K562 (cell line): ENCODE measurements at regions not wholly inside any gene's neighbourhood (a gene's known extent, or its start where the extent isn't known, plus 50 kb on each side); places are given as distances from the start of the nearest gene placed in this dataset.

ENCODE experiments used
- ZKSCAN8 ChIP-seq: fragments of 200-800 bp; sonication (Bioruptor generic); IDR thresholded peaks from 2 replicates; pipeline ENCODE4 v1.6.1; 2016; ENCODE audit warnings: missing genetic modification characterization, missing compliant biosample characterization
- TF ChIP-seq, protein P1 (sequence below): fragments of 250-450 bp; sonication (Bioruptor Pico); IDR thresholded peaks from 2 replicates; pipeline ENCODE4 v1.4.0; 2020; ENCODE audit warnings: mild to moderate bottlenecking, moderate library complexity
- TF ChIP-seq, protein P2 (sequence below), 2 experiments: fragments of 450-650 bp; IDR thresholded peaks; 2 replicates each; pipeline ENCODE4 v1.6.1; 2016
- TF ChIP-seq, protein P3 (sequence below), 2 experiments: IDR thresholded peaks in 1 of 2; conservative IDR thresholded peaks in 1 of 2; 2 replicates each; pipeline ENCODE4 v1.6.1; 2016; ENCODE audit warnings: low read depth in 2 of 2, mild to moderate bottlenecking in 1 of 2, missing compliant biosample characterization in 1 of 2, missing genetic modification characterization in 1 of 2, moderate library complexity in 1 of 2
- TF ChIP-seq, protein P4 (sequence below): IDR thresholded peaks from 2 replicates; pipeline ENCODE4 v1.6.1; 2011; ENCODE audit warnings: borderline replicate concordance, low read depth, mild to moderate bottlenecking, moderate library complexity, low read length; ENCODE audit not compliant: insufficient read depth, poor library complexity, severe bottlenecking

GRCh38 chr2:234665304-234665703, 168.4 kb upstream of the ARL4C start (continued):
- TF ChIP-seq, protein P1, sequence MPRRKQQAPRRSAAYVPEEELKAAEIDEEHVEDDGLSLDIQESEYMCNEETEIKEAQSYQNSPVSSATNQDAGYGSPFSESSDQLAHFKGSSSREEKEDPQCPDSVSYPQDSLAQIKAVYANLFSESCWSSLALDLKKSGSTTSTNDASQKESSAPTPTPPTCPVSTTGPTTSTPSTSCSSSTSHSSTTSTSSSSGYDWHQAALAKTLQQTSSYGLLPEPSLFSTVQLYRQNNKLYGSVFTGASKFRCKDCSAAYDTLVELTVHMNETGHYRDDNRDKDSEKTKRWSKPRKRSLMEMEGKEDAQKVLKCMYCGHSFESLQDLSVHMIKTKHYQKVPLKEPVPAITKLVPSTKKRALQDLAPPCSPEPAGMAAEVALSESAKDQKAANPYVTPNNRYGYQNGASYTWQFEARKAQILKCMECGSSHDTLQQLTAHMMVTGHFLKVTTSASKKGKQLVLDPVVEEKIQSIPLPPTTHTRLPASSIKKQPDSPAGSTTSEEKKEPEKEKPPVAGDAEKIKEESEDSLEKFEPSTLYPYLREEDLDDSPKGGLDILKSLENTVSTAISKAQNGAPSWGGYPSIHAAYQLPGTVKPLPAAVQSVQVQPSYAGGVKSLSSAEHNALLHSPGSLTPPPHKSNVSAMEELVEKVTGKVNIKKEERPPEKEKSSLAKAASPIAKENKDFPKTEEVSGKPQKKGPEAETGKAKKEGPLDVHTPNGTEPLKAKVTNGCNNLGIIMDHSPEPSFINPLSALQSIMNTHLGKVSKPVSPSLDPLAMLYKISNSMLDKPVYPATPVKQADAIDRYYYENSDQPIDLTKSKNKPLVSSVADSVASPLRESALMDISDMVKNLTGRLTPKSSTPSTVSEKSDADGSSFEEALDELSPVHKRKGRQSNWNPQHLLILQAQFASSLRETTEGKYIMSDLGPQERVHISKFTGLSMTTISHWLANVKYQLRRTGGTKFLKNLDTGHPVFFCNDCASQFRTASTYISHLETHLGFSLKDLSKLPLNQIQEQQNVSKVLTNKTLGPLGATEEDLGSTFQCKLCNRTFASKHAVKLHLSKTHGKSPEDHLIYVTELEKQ (CRISPR knock-in tag), result no peak
- TF ChIP-seq ZKSCAN8 (CRISPR knock-in tag), result no peak
- TF ChIP-seq, protein P2, sequence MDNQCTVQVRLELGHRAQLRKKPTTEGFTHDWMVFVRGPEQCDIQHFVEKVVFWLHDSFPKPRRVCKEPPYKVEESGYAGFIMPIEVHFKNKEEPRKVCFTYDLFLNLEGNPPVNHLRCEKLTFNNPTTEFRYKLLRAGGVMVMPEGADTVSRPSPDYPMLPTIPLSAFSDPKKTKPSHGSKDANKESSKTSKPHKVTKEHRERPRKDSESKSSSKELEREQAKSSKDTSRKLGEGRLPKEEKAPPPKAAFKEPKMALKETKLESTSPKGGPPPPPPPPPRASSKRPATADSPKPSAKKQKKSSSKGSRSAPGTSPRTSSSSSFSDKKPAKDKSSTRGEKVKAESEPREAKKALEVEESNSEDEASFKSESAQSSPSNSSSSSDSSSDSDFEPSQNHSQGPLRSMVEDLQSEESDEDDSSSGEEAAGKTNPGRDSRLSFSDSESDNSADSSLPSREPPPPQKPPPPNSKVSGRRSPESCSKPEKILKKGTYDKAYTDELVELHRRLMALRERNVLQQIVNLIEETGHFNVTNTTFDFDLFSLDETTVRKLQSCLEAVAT (IDR thresholded peaks at IDR 0.05), result no peak
- TF ChIP-seq, protein P3, sequence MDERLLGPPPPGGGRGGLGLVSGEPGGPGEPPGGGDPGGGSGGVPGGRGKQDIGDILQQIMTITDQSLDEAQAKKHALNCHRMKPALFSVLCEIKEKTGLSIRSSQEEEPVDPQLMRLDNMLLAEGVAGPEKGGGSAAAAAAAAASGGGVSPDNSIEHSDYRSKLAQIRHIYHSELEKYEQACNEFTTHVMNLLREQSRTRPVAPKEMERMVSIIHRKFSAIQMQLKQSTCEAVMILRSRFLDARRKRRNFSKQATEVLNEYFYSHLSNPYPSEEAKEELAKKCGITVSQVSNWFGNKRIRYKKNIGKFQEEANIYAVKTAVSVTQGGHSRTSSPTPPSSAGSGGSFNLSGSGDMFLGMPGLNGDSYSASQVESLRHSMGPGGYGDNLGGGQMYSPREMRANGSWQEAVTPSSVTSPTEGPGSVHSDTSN (CRISPR knock-in tag; IDR thresholded peaks at IDR 0.05; ENCODE audit: low read depth), result no peak
- TF ChIP-seq, protein P3 (tag; conservative IDR thresholded peaks at IDR 0.05; ENCODE audit: low read depth), result no peak
- TF ChIP-seq, protein P4, sequence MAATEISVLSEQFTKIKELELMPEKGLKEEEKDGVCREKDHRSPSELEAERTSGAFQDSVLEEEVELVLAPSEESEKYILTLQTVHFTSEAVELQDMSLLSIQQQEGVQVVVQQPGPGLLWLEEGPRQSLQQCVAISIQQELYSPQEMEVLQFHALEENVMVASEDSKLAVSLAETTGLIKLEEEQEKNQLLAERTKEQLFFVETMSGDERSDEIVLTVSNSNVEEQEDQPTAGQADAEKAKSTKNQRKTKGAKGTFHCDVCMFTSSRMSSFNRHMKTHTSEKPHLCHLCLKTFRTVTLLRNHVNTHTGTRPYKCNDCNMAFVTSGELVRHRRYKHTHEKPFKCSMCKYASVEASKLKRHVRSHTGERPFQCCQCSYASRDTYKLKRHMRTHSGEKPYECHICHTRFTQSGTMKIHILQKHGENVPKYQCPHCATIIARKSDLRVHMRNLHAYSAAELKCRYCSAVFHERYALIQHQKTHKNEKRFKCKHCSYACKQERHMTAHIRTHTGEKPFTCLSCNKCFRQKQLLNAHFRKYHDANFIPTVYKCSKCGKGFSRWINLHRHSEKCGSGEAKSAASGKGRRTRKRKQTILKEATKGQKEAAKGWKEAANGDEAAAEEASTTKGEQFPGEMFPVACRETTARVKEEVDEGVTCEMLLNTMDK, result no peak
